ENCODE measurements at regions not wholly inside any gene's neighbourhood (a gene's known extent, or its start where the extent isn't known, plus 50 kb on each side); places are given as distances from the start of the nearest gene placed in this dataset.

GRCh38 chr20:23199356-23199755 is 113.2 kb upstream of the CD93 start:
- POLR2A ChIA-PET, result no interaction called here
- no peak for DNase-seq (ENCODE audit: low read depth in 1 of 2, low spot score in 1 of 2)
- H3K4me2 ChIP-seq, result no peak overlapping the region
- 79% methylated on average over 3 of the region's 3 CpGs for WGBS (ENCODE audit: missing lambda C conversion rate)
- no peak for ATAC-seq
- peak; percentile 18 for FAIRE-seq
- CTCF ChIA-PET, result interaction anchor here (1.0 to 7.8 kb wide), 4 partner anchors 92 to 861 kb away, joined by 3 to 77 read pairs (median 4); no protein-coding TSS in a partner anchor
- H3K4me1 ChIP-seq, result no peaks in the 10 kb centered on the region
- no peak overlapping the region for H3K27ac ChIP-seq
- no peak for TF ChIP-seq FOSB (CRISPR knock-in tag; IDR thresholded peaks at IDR 0.05)
- TF ChIP-seq CEBPB (IDR thresholded peaks at IDR 0.05), result no peak
- TF ChIP-seq FOXS1 (CRISPR knock-in tag; IDR thresholded peaks at IDR 0.05), result no peak
- TF ChIP-seq ZSCAN20 (CRISPR knock-in tag; IDR thresholded peaks at IDR 0.05), result no peak
- no peak for TF ChIP-seq ZC3H11A (IDR thresholded peaks at IDR 0.05)
- no peak for TF ChIP-seq PHF8 (IDR thresholded peaks at IDR 0.05; ENCODE audit: borderline replicate concordance, low read depth)
- no peak for TF ChIP-seq HEYL (CRISPR knock-in tag; IDR thresholded peaks at IDR 0.05)
- TF ChIP-seq RAD21 (conservative IDR thresholded peaks at IDR 0.05 in 1 of 2, IDR thresholded peaks at IDR 0.05 in 1 of 2), result no peak
- no peak for TF ChIP-seq MAZ (IDR thresholded peaks at IDR 0.05; ENCODE audit: borderline replicate concordance, low read depth, low read length)
- TF ChIP-seq JUN (IDR thresholded peaks at IDR 0.05), result no peak
- H3K9me3 ChIP-seq, result peaks cover 6% of the 10 kb centered on the region; the same call in 1 of the 3 replicates
- H3K4me3 ChIP-seq, result no peak overlapping the region

GRCh38 chr20:23198815-23199214 is 112.7 kb upstream of the CD93 start:
- no peak overlapping the region for H3K4me2 ChIP-seq
- FAIRE-seq (peak; percentile 23), ATAC-seq (no peak), DNase-seq (ENCODE audit: low read depth in 1 of 2, low spot score in 1 of 2) (no peak)
- no peaks in the 10 kb centered on the region for H3K4me1 ChIP-seq
- ChIA-PET CTCF (interaction anchor here (0.6 to 1.7 kb wide), 3 partner anchors 91 to 495 kb away, joined by 3 to 5 read pairs (median 4); no protein-coding TSS in a partner anchor), POLR2A (no interaction called here)
- H3K27ac ChIP-seq, result no peak overlapping the region
- H3K9me3 ChIP-seq, result peaks cover 6% of the 10 kb centered on the region; the same call in 1 of the 3 replicates
- TF ChIP-seq E2F6 (IDR thresholded peaks at IDR 0.05; ENCODE audit: borderline replicate concordance, low read depth), result no peak
- TF ChIP-seq ZFP36 (IDR thresholded peaks at IDR 0.05; ENCODE audit: borderline replicate concordance, partially characterized antibody), result no peak
- no peak for TF ChIP-seq FOSB (CRISPR knock-in tag; IDR thresholded peaks at IDR 0.05)
- TF ChIP-seq REST (IDR thresholded peaks at IDR 0.05), result no peak
- TF ChIP-seq RCOR1 (IDR thresholded peaks at IDR 0.05; ENCODE audit: low read depth, low read length), result no peak
- TF ChIP-seq JUNB (IDR thresholded peaks at IDR 0.05), result no peak
- TF ChIP-seq CHD4 (IDR thresholded peaks at IDR 0.05; ENCODE audit: borderline replicate concordance), result no peak
- TF ChIP-seq MAFK (IDR thresholded peaks at IDR 0.05; ENCODE audit: partially characterized antibody), result no peak
- TF ChIP-seq RNF2 (IDR thresholded peaks at IDR 0.05; ENCODE audit: borderline replicate concordance, low read depth), result no peak
- no peak for TF ChIP-seq POLR2A (IDR thresholded peaks at IDR 0.05; ENCODE audit: low read length)
- TF ChIP-seq ATOH8 (CRISPR knock-in tag; IDR thresholded peaks at IDR 0.05; ENCODE audit: low read depth), result no peak
- no peak for TF ChIP-seq CBX2 (IDR thresholded peaks at IDR 0.05; ENCODE audit: borderline replicate concordance, low read depth)
- no peak for TF ChIP-seq NFE2L2 (conservative IDR thresholded peaks at IDR 0.05; ENCODE audit: low read length)
- TF ChIP-seq HDAC2 (IDR thresholded peaks at IDR 0.05), result no peak
- no peak for TF ChIP-seq RFX5 (IDR thresholded peaks at IDR 0.05)
- TF ChIP-seq NR3C1 (IDR thresholded peaks at IDR 0.05), result no peak
- no peak overlapping the region for H3K4me3 ChIP-seq
